ENCODE measurements at regions not wholly inside any gene's neighbourhood (a gene's known extent, or its start where the extent isn't known, plus 50 kb on each side); places are given as distances from the start of the nearest gene placed in this dataset.

DNA sequence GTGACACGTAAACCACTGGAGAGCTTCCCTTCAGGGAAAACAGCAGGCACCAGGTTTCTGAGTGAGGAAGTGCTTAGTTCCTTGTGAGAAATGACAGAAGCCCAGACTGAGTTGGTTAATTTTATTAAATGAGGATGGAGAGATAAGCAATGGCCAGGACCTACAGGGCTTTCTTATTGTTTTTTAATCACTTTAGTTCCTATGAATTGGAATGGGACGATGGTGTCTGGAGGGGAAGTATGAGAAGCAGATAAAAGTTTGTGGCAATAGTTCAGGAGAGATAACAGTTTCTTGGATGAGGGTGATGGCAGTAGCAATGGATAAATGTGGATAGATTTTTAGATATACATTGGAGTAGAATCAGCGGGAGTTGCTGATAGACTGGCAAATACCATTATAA lies 86.5 kb upstream of the PTPRR start:
- Histone ChIP-seq H3K4me3 (no peak overlapping the region), H3K9me3 (replicated peaks) (no peaks in the 10 kb centered on the region), H3K27ac (replicated peaks) (no peak overlapping the region), H3K36me3 (no peaks in the 10 kb centered on the region), H3K4me1 (no peaks in the 10 kb centered on the region), H3K27me3 (ENCODE audit: low read depth) (no peaks in the 10 kb centered on the region)
- no peak for DNase-seq
- TF ChIP-seq CTCF (IDR thresholded peaks at IDR 0.05; ENCODE audit: borderline replicate concordance): no peak
- intact Hi-C loops (cut with micrococcal nuclease): no loop called here

- DNase-seq: no peak
- intact Hi-C loops (cut with micrococcal nuclease): no loop called here
- Histone ChIP-seq H3K36me3 (no peaks in the 10 kb centered on the region), H3K27me3 (ENCODE audit: low read depth) (no peaks in the 10 kb centered on the region), H3K4me3 (no peak overlapping the region), H3K9me3 (replicated peaks) (no peaks in the 10 kb centered on the region), H3K4me1 (no peaks in the 10 kb centered on the region), H3K27ac (replicated peaks) (no peak overlapping the region)
- TF ChIP-seq CTCF (IDR thresholded peaks at IDR 0.05; ENCODE audit: borderline replicate concordance): no peak
Measured at GRCh38 chr12:71005166-71005565, 84.6 kb upstream of the PTPRR start.

- intact Hi-C loops (cut with micrococcal nuclease): no loop called here
- Histone ChIP-seq H3K27ac (replicated peaks) (no peak overlapping the region), H3K4me1 (no peaks in the 10 kb centered on the region), H3K9me3 (replicated peaks) (no peaks in the 10 kb centered on the region), H3K27me3 (ENCODE audit: low read depth) (no peaks in the 10 kb centered on the region), H3K36me3 (no peaks in the 10 kb centered on the region), H3K4me3 (no peak overlapping the region)
- TF ChIP-seq CTCF (IDR thresholded peaks at IDR 0.05; ENCODE audit: borderline replicate concordance): no peak
- no peak for DNase-seq
Measured at GRCh38 chr12:71004578-71004977, 84.0 kb upstream of the PTPRR start.

- Histone ChIP-seq H3K4me3 (no peak overlapping the region), H3K36me3 (no peaks in the 10 kb centered on the region), H3K27me3 (ENCODE audit: low read depth) (no peaks in the 10 kb centered on the region), H3K27ac (replicated peaks) (no peak overlapping the region), H3K4me1 (no peaks in the 10 kb centered on the region), H3K9me3 (replicated peaks) (peaks cover 4% of the 10 kb centered on the region)
- intact Hi-C loops (cut with micrococcal nuclease): no loop called here
- TF ChIP-seq CTCF (IDR thresholded peaks at IDR 0.05; ENCODE audit: borderline replicate concordance): no peak
- no peak for DNase-seq
Measured at GRCh38 chr12:71000748-71001147, 80.2 kb upstream of the PTPRR start.

- intact Hi-C loops (cut with micrococcal nuclease): no loop called here
- peaks cover 4% of the 10 kb centered on the region for H3K9me3 ChIP-seq (replicated peaks)
- no peaks in the 10 kb centered on the region for H3K27me3 ChIP-seq (ENCODE audit: low read depth)
- TF ChIP-seq CTCF (IDR thresholded peaks at IDR 0.05; ENCODE audit: borderline replicate concordance): no peak
- no peak overlapping the region for H3K4me3 ChIP-seq
- H3K4me1 ChIP-seq: no peaks in the 10 kb centered on the region
- H3K27ac ChIP-seq (replicated peaks): no peak overlapping the region
- H3K36me3 ChIP-seq: no peaks in the 10 kb centered on the region
- no peak for DNase-seq
Measured at GRCh38 chr12:71000255-71000654, 79.7 kb upstream of the PTPRR start.

Measured in left ventricle myocardium inferior (tissue), 1 donor.